ENCODE measurements at regions not wholly inside any gene's neighbourhood (a gene's known extent, or its start where the extent isn't known, plus 50 kb on each side); places are given as distances from the start of the nearest gene placed in this dataset.

DNA sequence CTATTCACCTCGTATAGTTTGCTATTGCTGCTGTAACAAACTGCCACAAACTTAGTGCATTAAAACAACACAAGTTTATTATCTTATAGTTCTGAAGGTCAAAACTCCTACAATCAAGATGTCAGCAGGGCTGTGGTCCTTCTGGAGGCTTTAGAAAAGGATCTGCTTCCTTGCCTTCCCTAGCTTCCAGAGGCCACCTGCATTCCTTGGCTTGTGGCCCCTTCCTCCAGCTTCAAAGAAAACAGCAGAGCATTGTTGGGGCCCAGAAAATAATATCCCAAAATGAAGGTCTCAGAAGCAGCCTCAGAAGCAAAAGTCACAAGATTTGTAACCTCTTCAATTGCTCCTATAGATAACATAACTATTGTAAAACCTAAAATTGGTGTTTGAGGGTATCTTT is 100.6 kb downstream of the HNRNPLL start:
- TF ChIP-seq REST (IDR thresholded peaks at IDR 0.05; ENCODE audit: borderline replicate concordance in 1 of 2, low read depth in 1 of 2, low read length in 2 of 2) (no peak), KDM1A (CRISPR knock-in tag; IDR thresholded peaks at IDR 0.05) (no peak), ZNF572 (CRISPR knock-in tag; IDR thresholded peaks at IDR 0.05) (no peak), SMC3 (IDR thresholded peaks at IDR 0.05; ENCODE audit: low read length) (no peak), ZNF354B (CRISPR knock-in tag; IDR thresholded peaks at IDR 0.05) (no peak), FOXJ3 (CRISPR knock-in tag; IDR thresholded peaks at IDR 0.05; ENCODE audit: borderline replicate concordance) (no peak)
- TF ChIP-seq, protein P1, sequence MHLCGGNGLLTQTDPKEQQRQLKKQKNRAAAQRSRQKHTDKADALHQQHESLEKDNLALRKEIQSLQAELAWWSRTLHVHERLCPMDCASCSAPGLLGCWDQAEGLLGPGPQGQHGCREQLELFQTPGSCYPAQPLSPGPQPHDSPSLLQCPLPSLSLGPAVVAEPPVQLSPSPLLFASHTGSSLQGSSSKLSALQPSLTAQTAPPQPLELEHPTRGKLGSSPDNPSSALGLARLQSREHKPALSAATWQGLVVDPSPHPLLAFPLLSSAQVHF (CRISPR knock-in tag; IDR thresholded peaks at IDR 0.05), result no peak
- TF ChIP-seq, protein P2, sequence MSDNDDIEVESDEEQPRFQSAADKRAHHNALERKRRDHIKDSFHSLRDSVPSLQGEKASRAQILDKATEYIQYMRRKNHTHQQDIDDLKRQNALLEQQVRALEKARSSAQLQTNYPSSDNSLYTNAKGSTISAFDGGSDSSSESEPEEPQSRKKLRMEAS (IDR thresholded peaks at IDR 0.05), result no peak
